Activated T-helper 2 cell treated with anti-CD3 and anti-CD28 coated beads, Interferon-gamma antibody, Interleukin-2, Interleukin-4, amounts not matched to agents 10 μg/mL and 5 μg/mL and 100 μg/mL, durations not matched to agents 14 hours and 24 hours and 36 hours (primary cell): ENCODE measurements at regions not wholly inside any gene's neighbourhood (a gene's known extent, or its start where the extent isn't known, plus 50 kb on each side); places are given as distances from the start of the nearest gene placed in this dataset.

Source experiments
- DNase-seq: peaks from one replicate; pipeline ENCODE4 v3.0.0; 2021; ENCODE audit warnings: low spot score
- H3K27ac Mint-ChIP-seq: one replicate; pipeline ENCODE4 v1.8.0; 2021; ENCODE audit warnings: mixed read lengths
- H3K27me3 Mint-ChIP-seq: one replicate; pipeline ENCODE4 v1.8.0; 2021; ENCODE audit warnings: low read depth, mixed read lengths
- H3K36me3 Mint-ChIP-seq: one replicate; pipeline ENCODE4 v1.8.0; 2021; ENCODE audit warnings: low read depth, mixed read lengths
- H3K4me1 Mint-ChIP-seq: one replicate; pipeline ENCODE4 v1.8.0; 2021; ENCODE audit warnings: low read depth, mixed read lengths
- H3K4me3 Mint-ChIP-seq: one replicate; pipeline ENCODE4 v1.8.0; 2021; ENCODE audit warnings: low read depth, mild to moderate bottlenecking, moderate library complexity, mixed read lengths
- H3K9me3 Mint-ChIP-seq: one replicate; pipeline ENCODE4 v1.8.0; 2021; ENCODE audit warnings: mixed read lengths
- intact Hi-C: fragments of 100-400 bp; cut with micrococcal nuclease; formaldehyde crosslinking; loops from one replicate; pipeline ENCODE4 v1.15.1; 2023

DNA sequence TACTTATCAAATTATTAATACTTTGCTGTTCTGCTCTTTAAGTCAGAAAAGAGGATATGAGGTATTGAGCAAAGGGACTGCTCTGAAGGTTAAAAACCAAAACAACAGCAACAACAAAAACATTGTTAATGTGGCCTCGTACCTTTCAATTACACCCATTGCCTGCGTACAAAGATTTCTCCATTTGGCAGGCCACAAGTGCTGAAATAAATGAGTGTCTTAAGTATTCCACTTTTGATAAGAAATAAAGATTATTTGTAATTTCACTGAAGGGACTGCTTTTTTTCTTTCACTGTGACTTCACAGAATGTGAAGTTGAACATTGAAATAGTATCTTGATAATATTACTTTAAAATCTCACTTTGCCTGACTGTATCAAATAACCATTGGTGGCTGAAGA is 163.2 kb upstream of the MRPS30 start:
- intact Hi-C loops: no loop called here
- peaks cover 2% of the 10 kb centered on the region for H3K9me3 Mint-ChIP-seq
- no peaks in the 10 kb centered on the region for H3K27me3 Mint-ChIP-seq
- no peak overlapping the region for H3K4me3 Mint-ChIP-seq
- no peaks in the 10 kb centered on the region for H3K36me3 Mint-ChIP-seq
- DNase-seq: no peak
- no peaks in the 10 kb centered on the region for H3K4me1 Mint-ChIP-seq
- no peak overlapping the region for H3K27ac Mint-ChIP-seq

DNA sequence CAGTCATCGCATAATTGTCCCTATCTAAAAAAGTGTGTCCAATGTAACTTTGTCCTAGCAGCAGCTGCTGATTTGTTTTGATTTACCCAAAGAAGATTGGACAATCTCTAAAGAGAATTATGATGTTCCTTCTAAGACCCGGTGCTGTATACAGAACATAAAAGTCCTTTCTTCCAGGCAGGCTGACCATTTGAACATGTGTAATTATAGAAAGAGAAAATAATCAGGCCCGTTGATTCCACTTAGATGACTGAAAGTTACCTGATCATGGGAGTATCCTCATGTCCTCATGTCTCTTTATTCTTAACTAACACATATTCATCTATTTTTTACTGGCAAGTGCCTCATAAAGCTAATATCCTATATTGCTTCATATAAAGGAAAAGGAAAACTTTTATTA is 164.1 kb upstream of the MRPS30 start:
- no peak for DNase-seq
- H3K27me3 Mint-ChIP-seq: no peaks in the 10 kb centered on the region
- H3K36me3 Mint-ChIP-seq: no peaks in the 10 kb centered on the region
- intact Hi-C loops: no loop called here
- H3K27ac Mint-ChIP-seq: no peak overlapping the region
- peaks cover 4% of the 10 kb centered on the region for H3K9me3 Mint-ChIP-seq
- no peaks in the 10 kb centered on the region for H3K4me1 Mint-ChIP-seq
- H3K4me3 Mint-ChIP-seq: no peak overlapping the region

DNA sequence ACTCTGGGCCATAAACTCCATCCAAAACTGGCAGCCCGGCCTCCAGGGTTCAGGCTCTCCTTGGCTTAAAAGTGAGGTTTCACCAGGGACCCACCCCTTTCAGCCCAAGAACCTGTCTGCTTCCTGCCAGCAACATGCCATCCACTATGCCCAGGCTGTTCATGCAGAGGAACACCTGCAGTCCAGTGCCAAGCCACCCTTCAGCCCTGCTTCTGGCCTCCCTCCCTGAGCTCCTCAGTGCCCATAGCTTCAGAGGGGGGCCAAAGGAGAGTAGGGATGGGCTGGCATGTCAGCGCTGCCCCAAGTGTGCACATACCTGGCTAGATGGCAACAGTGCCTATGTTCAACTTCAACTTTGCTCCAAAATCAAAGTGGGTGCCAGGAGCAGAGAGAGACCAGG is 166.9 kb upstream of the MRPS30 start:
- no peaks in the 10 kb centered on the region for H3K36me3 Mint-ChIP-seq
- no peaks in the 10 kb centered on the region for H3K27me3 Mint-ChIP-seq
- H3K4me1 Mint-ChIP-seq: no peaks in the 10 kb centered on the region
- intact Hi-C loops: no loop called here
- no peak overlapping the region for H3K4me3 Mint-ChIP-seq
- H3K27ac Mint-ChIP-seq: no peak overlapping the region
- peaks cover 4% of the 10 kb centered on the region for H3K9me3 Mint-ChIP-seq
- DNase-seq: no peak

DNA sequence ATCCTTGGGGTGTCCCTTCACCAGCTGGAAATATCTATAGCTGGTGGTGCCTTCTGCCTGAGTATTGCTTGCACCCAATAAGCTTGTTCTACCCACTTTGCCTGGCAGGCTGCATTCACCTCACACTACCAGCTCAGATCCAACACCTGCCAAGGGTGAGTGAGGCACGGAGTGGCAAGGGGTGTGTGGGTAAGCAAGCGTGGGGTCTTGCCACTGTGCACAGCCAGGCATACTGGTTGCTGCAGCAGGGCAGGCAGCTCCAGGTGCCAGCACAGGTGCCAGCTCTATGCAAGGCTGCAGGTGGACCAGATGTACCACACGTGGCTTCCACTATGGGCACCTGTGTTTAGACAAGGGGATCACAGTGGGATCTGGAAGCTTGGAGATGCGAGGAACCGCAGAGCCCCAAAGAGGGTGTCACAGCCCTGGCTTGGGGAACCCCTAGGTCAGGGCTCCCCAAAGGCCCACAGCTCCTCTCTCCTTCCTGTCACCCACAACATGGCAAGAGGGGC is 167.7 kb upstream of the MRPS30 start:
- Mint-ChIP-seq H3K36me3 (no peaks in the 10 kb centered on the region), H3K4me1 (no peaks in the 10 kb centered on the region), H3K27me3 (no peaks in the 10 kb centered on the region), H3K27ac (no peak overlapping the region), H3K4me3 (no peak overlapping the region), H3K9me3 (peaks cover 4% of the 10 kb centered on the region)
- intact Hi-C loops: no loop called here
- no peak for DNase-seq

DNA sequence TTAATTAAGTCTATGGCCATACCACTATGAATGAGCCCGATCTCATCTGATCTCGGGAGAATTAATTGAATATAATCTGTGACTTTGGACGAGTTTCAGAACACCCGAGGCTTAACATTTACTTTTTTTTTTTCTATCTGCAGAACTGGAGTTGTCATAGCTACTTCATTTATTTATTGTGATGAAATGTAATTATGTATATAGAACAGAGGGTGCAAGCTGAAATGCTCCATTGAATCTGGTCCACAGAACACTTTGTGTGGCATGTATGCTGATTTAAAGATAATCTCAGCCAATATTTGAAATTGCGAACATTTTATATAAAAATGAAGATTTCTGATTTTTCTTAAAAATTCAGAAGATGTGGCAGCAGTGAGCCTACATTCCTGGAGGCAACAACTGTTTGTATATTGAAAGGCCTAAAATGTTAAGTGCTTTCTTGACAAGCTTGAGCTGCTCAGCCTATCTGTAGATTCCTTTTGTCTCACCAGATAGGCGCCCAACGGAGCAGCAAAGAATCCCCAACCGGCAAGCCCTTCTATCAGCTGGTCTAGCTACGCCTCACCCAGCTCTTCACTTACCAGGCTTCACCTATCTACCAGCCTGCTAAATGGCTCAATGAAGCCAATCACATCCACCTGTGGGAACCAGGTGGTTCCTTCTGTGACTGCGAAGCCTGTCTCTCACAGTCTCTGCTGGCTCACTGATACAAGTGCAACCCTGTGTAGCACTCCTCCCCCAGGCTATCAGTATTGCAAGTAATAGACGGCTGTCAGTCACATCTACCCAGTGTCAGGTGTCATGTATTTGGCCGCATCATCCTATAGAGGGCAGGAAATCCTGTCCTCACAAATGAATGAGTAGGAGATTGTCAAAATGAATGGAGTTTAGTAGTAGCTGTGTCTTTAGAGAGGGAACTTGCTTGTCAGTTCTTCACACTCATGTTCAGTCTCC is 170.6 kb upstream of the MRPS30 start:
- no peaks in the 10 kb centered on the region for H3K4me1 Mint-ChIP-seq
- no peak overlapping the region for H3K4me3 Mint-ChIP-seq
- H3K9me3 Mint-ChIP-seq: peaks cover 24% of the 10 kb centered on the region
- no peak for DNase-seq
- H3K27ac Mint-ChIP-seq: no peak overlapping the region
- no peaks in the 10 kb centered on the region for H3K36me3 Mint-ChIP-seq
- intact Hi-C loops: no loop called here
- no peaks in the 10 kb centered on the region for H3K27me3 Mint-ChIP-seq

DNA sequence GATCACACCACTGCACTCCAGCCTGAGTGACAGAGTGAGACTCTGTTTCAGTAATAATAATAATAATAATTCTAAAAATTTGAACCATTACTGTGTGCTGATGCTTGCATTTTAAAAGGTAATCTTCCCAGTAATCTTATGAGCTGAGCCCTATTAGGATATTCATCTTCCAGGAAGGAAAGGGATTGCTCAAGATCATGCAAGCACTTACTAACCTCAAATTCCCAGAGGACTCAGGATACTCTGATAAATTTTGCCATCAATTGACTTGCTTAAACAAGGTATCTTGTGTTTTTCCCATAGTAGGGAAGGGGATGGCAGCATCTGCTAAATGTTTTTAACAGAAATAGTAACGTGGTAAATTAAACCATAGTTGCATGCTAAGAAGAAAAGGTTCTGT is 176.4 kb upstream of the MRPS30 start:
- H3K4me1 Mint-ChIP-seq: no peaks in the 10 kb centered on the region
- no peak for DNase-seq
- intact Hi-C loops: no loop called here
- no peak overlapping the region for H3K4me3 Mint-ChIP-seq
- no peak overlapping the region for H3K27ac Mint-ChIP-seq
- H3K27me3 Mint-ChIP-seq: no peaks in the 10 kb centered on the region
- H3K36me3 Mint-ChIP-seq: no peaks in the 10 kb centered on the region
- peaks cover 33% of the 10 kb centered on the region for H3K9me3 Mint-ChIP-seq

DNA sequence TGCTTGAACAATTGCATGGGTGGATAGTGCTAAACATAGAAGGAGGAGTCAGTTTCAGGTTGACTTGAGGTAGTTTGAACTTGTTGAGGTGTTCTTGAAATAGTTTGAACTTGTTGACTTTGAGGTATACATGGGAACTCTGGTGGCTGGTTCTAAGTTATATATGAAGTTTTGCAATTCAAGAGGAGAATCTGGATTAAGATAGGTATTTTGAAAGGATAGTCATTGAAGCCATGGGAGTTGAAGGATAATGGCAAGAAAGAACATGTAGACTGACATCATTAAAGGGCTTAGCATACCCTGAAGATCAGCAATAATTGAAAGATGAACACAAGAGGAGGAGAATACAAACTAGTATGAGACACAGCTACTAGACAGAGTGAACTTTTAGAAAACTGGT is 181.9 kb upstream of the MRPS30 start:
- Mint-ChIP-seq H3K4me1 (no peaks in the 10 kb centered on the region), H3K27ac (no peak overlapping the region), H3K9me3 (peaks cover 19% of the 10 kb centered on the region), H3K4me3 (no peak overlapping the region), H3K27me3 (no peaks in the 10 kb centered on the region), H3K36me3 (no peaks in the 10 kb centered on the region)
- DNase-seq: no peak
- intact Hi-C loops: no loop called here

DNA sequence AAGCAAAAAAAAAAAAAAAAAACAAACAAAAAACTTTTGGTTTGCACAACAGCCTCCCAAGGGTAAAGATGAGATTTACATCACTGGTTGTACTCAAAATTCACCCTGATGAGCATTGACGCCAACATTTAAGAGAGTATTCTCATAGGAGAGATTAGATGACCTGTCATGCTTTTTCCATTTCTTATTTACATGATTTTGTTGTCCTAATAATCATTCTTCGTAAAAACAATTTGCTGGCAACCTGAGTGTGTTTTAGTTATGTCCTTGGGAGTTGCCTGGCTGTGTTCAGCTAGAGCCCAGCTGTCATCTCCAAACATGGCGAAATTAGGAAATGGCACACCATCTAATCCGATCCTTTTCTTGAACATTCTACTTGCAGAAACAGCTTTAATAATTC is 186.4 kb upstream of the MRPS30 start:
- H3K9me3 Mint-ChIP-seq: peaks cover 10% of the 10 kb centered on the region
- H3K4me1 Mint-ChIP-seq: no peaks in the 10 kb centered on the region
- no peak overlapping the region for H3K4me3 Mint-ChIP-seq
- H3K36me3 Mint-ChIP-seq: no peaks in the 10 kb centered on the region
- intact Hi-C loops: no loop called here
- DNase-seq: no peak
- H3K27ac Mint-ChIP-seq: no peak overlapping the region
- H3K27me3 Mint-ChIP-seq: no peaks in the 10 kb centered on the region

DNA sequence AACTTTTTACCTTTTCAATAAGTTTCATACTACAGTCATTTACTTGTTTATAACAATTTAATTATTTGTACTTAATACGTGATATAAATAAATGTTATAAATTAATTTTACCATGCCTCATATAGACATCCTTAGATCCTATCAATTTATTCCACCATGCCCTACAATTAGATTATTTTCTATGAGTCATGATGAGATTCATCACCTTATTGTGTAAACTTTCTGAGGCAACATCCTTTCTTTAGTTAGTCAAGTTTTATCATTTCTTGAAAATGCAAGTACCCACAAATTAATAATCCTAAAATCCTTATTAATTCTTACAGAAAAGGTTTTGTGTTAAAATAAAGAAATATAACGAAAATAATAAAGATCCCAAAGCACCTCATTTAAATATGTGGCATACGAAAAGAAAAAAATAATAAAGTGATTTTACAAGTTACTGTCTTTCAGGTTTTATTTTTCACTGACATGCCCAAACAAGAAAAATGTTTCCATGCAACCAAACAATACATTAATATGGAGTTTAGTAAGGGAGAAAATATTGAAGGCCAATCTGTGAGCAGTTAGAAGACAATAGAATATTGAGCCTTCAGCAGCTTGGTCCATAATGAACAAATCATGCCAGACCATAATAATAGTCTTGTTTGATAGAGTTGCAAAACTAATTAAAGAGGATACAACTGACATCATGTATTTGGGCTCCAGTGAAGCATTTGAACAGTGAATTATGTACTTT is 188.7 kb upstream of the MRPS30 start:
- no peak for DNase-seq
- Mint-ChIP-seq H3K4me3 (no peak overlapping the region), H3K4me1 (no peaks in the 10 kb centered on the region), H3K36me3 (no peaks in the 10 kb centered on the region), H3K9me3 (peaks cover 4% of the 10 kb centered on the region), H3K27ac (no peak overlapping the region), H3K27me3 (no peaks in the 10 kb centered on the region)
- intact Hi-C loops: no loop called here

DNA sequence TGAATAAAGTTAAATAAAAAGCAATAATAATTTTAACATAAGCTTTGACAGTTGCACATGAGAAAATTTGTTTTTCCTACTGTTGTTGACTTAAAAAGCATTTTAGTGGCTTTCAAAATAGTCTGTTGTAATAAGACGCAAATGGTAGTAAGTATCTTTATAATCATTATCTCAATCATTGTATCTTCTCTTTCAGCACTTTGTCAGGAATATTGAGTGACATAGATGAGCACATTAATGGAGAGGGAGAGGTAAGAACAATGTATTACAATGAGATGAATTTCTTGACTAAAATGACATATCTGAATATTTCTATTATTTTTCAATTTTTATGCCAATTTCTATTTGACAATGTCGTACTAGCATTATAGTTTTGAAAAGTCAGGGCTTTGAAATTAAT is 193.9 kb upstream of the MRPS30 start:
- H3K4me3 Mint-ChIP-seq: no peak overlapping the region
- no peaks in the 10 kb centered on the region for H3K27me3 Mint-ChIP-seq
- intact Hi-C loops: no loop called here

DNA sequence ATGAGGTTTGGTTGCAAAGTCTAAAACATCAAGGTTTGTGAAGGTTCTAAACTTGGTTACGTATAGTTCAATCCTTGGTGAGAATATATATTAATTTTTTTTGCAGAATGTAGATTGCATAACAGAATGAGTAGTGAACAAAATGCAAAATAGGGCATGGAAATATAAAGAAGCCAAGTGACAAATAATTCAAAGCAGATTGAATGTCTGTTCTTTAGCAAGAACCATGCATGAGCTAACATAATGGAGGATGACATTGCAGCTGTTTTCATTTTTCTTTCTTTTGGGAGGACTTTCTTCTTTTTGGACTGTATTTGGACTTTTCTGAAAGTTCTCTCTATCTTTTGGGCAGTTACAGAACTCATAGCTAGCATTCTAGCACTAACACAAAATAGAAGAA is 194.8 kb upstream of the MRPS30 start:
- Mint-ChIP-seq H3K36me3 (no peaks in the 10 kb centered on the region), H3K27me3 (no peaks in the 10 kb centered on the region), H3K4me1 (no peaks in the 10 kb centered on the region), H3K4me3 (no peak overlapping the region), H3K9me3 (peaks cover 4% of the 10 kb centered on the region), H3K27ac (no peak overlapping the region)
- no peak for DNase-seq
- intact Hi-C loops: no loop called here

More for the DNA sequence above, 193.9 kb upstream of the MRPS30 start:
- no peak for DNase-seq
- no peaks in the 10 kb centered on the region for H3K36me3 Mint-ChIP-seq
- no peak overlapping the region for H3K27ac Mint-ChIP-seq
- H3K4me1 Mint-ChIP-seq: no peaks in the 10 kb centered on the region
- H3K9me3 Mint-ChIP-seq: peaks cover 4% of the 10 kb centered on the region

DNA sequence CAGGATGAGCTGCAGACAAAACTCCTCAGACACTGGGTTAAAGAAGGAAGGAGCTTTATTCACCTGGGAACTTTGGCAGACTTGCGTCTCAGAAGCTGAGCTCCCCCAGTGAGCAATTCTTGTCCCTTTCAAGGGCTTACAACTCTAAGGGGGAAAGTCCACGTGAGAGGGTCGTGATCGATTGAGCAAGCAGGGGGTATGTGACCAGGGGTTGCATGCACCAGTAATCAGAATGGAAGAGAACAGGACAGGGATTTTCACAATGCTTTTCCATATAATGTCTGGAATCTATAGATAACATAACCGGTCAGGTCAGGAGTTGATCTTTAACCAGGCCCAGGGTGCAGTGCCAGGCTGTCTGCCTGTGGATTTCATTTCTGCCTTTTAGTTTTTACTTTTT is 202.8 kb upstream of the MRPS30 start:
- Mint-ChIP-seq H3K9me3 (peaks cover 41% of the 10 kb centered on the region), H3K36me3 (no peaks in the 10 kb centered on the region), H3K4me3 (no peak overlapping the region), H3K27ac (no peak overlapping the region), H3K27me3 (no peaks in the 10 kb centered on the region), H3K4me1 (no peaks in the 10 kb centered on the region)
- intact Hi-C loops: no loop called here
- no peak for DNase-seq
